B cell (primary cell): ENCODE measurements at regions not wholly inside any gene's neighbourhood (a gene's known extent, or its start where the extent isn't known, plus 50 kb on each side); places are given as distances from the start of the nearest gene placed in this dataset.
A peak's percentile ranks its signal among the peaks of the same experiment; 100 is the strongest.

Experiments used
- CTCF ChIP-seq: fragments of 200-600 bp; IDR thresholded peaks from one replicate; pipeline ENCODE4 v1.8.0; 2022; ENCODE audit warnings: antibody characterized with exemption, mild to moderate bottlenecking
- EZH2 ChIP-seq: IDR thresholded peaks from 2 replicates; pipeline ENCODE4 v1.6.1; 2012; ENCODE audit warnings: borderline replicate concordance, low read depth, mild to moderate bottlenecking, moderate library complexity, low read length; ENCODE audit not compliant: insufficient read depth, poor library complexity, severe bottlenecking

GRCh38 chr15:81939604-81940440 is 106.0 kb downstream of the MEX3B start:
- TF ChIP-seq CTCF (peak; percentile 78), EZH2 (no peak)
